WI38 (cell line): ENCODE measurements at regions not wholly inside any gene's neighbourhood (a gene's known extent, or its start where the extent isn't known, plus 50 kb on each side); places are given as distances from the start of the nearest gene placed in this dataset.

ENCODE experiments used
- H3K4me3 ChIP-seq: 2 replicates; pipeline ENCODE4 v1.5.1; 2011; ENCODE audit warnings: low read depth, mild to moderate bottlenecking, control low read depth, low read length
- TF ChIP-seq, protein P1 (sequence below): IDR thresholded peaks from 2 replicates; pipeline ENCODE4 v1.5.1; 2012; ENCODE audit warnings: low read depth, mild to moderate bottlenecking, control low read depth, low read length

DNA sequence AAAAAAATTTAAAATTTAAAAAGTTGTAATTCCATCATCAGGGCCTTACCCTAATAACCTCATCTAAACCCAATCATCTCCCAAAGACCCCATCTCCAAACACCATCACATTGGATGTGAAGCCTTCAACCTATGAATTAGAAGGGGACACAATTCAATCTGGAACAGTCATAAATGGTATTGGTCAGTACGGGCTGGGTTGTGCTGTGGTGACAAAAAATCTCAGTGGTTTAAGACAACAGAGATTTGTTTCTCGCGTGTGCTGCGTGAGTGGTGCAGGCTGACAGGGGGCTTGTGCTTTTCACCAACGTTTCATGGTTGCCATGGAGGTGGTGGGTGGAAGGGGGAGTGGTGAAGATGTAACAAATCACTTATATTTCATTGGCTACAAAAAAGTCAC, 174.5 kb downstream of the INHBB start:
- TF ChIP-seq, protein P1, sequence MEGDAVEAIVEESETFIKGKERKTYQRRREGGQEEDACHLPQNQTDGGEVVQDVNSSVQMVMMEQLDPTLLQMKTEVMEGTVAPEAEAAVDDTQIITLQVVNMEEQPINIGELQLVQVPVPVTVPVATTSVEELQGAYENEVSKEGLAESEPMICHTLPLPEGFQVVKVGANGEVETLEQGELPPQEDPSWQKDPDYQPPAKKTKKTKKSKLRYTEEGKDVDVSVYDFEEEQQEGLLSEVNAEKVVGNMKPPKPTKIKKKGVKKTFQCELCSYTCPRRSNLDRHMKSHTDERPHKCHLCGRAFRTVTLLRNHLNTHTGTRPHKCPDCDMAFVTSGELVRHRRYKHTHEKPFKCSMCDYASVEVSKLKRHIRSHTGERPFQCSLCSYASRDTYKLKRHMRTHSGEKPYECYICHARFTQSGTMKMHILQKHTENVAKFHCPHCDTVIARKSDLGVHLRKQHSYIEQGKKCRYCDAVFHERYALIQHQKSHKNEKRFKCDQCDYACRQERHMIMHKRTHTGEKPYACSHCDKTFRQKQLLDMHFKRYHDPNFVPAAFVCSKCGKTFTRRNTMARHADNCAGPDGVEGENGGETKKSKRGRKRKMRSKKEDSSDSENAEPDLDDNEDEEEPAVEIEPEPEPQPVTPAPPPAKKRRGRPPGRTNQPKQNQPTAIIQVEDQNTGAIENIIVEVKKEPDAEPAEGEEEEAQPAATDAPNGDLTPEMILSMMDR: no peak
- H3K4me3 ChIP-seq: no peak overlapping the region

DNA sequence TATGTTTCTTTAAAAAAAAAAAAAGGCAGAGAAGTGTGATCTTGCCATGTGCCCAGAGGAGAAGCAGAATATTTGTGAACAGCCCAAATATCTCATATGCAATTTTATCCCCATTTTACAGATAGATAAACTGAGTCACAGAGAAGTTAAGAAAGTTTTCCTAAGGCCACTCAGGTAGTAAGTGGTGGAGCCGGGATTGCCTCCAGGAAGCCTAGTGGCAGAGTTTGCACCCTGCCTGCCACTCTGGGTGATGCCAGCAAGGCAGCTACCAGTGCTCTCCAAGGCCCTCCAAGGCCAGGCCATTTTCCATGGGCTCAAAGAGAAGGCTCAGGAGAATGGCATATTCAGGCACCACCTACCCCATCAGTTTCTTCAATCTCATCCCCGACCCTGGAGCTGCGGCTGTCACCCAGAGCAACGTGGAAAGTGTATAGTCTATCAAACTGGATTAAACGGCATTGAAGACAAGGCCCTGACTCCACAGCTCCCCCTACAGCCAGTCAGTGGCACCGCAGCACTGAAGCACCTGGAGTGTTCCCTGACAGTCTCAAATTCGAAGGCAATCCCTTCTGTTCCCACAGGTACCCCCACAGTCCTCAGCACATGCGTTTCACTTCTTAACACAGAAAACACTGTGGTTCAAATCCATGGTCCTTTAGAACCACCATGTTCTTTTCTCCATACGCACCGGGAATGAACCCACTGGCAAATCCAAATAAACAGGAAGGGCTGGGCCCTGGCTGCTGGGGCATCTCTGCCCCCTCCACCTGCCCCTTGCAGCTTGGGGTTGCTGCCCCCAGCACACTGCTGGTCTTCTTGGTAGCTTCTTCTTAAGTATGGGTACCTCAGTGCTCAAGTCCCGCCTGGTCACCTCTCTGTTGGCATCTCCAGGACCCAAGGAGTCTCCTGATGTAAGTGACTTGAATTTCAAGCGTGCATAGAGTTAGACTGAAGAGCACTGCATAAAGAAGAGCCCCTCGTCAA, 175.3 kb downstream of the INHBB start:
- H3K4me3 ChIP-seq: no peak overlapping the region
- TF ChIP-seq, protein P1: peak; percentile 98

DNA sequence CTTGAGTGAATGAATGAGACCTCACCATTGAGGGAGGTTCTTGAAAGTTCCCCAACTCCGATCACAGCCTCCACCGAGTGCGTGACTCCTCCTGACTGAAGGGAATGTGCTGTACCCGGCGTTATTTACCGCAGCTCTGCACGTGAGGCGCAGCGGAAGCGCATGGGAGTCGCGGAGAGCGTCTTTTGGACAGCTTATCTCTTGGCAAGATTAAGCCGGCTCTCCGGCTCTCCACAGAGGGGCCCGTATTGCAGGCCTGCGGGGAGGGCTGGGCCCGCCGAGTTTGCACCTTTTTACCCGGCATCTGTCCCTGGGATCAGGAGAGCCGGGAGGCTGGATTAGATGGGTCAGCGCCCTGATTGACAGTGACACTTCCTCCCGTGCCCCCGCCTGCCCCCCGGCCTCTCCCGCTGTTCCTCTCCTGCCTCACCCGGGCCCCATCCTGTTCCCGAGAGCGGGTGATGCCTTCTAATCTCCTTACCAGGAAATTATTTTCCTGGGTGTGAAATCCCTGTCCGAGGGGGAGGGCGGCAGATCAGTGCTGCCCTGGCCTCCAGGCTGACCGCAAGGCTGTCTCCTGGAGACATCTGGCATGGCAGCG, 176.3 kb downstream of the INHBB start:
- no peak overlapping the region for H3K4me3 ChIP-seq
- TF ChIP-seq, protein P1: no peak

DNA sequence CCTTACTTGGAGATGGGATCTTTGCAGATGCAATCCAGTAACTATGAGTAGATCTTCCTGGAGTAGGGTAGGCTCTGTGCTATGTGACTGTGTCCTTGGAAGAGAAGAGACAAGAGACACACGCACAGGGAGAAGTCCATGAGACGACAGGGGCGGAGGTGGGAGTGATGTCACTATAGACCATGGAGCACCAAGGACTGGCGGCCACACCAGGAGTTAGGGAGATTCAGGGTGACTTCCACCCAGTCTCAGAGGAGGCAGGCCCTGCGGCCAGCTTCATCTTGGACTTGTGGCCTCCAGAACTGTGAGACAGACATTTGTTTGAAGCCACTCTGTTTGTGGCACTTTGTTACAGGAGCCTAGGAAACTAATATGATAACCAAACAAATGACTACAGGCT, 177.8 kb downstream of the INHBB start:
- H3K4me3 ChIP-seq: no peak overlapping the region
- TF ChIP-seq, protein P1: no peak

DNA sequence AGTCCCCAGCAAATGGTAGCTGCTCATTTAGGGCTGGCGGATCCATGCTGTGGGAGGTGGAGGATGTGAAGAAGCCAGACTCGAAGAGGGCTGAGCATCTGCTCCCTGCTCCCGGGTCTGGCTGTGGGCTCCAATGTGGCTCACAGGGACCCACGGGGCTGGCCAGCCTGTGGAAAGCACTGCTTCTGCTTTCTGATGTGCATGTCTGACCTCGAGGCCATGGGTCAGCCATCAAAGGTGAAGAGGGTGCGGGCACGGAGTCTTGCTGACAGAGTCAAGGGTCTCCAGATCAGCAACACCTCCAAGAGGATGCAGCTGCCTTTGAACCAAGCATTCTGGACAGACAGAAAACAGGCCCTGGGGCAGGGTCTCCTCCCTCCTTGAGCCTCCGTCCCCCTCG, 178.2 kb downstream of the INHBB start:
- TF ChIP-seq, protein P1: no peak
- no peak overlapping the region for H3K4me3 ChIP-seq

DNA sequence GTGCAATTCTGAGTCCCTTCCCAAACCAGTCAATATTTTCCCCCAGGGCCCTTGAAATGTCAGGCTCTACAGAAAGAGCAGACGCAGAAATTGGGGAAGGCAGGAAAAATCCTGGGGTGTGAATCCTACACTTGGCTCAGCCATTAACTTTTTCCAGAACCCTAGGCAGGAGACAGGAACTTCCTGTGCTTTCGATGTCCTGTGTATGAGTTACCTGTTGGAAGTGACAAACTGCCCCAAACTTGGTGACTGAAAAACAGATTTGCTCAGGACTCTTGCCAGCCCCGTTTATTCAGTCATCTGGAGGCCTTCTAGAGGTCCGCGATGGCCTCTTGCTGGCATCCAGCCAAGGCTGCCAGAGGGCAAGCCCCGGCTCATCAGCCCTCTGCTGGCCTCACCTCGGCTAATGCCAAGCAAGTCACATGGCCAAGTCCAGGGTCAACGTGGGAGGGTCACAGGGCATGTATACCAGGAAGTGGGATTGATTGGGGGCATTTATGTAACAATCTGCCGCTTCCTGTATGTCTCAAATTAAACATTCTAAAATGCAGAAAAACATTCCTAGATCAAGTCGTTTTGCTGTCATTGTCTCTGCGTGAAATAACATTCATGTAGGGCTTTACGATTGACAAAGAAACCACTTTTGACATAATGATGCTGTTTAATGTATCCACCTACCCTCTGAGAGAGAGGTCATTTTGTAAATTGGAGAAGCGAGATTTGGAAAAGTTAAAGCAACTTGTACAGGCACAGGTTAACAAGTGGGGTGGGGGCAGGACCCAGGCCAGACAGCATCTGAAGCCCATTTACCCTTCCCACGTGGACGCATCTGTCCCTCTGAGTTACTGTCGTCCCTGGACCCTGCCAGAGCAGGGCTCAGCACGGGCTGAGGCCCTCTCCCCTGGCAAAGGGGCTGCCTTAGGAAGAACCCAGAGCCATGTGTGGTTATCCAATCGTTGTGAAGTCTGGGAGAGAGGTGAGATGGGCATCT, 179.4 kb downstream of the INHBB start:
- H3K4me3 ChIP-seq: no peak overlapping the region
- TF ChIP-seq, protein P1: no peak
